ENCODE measurements at regions not wholly inside any gene's neighbourhood (a gene's known extent, or its start where the extent isn't known, plus 50 kb on each side); places are given as distances from the start of the nearest gene placed in this dataset.

DNA sequence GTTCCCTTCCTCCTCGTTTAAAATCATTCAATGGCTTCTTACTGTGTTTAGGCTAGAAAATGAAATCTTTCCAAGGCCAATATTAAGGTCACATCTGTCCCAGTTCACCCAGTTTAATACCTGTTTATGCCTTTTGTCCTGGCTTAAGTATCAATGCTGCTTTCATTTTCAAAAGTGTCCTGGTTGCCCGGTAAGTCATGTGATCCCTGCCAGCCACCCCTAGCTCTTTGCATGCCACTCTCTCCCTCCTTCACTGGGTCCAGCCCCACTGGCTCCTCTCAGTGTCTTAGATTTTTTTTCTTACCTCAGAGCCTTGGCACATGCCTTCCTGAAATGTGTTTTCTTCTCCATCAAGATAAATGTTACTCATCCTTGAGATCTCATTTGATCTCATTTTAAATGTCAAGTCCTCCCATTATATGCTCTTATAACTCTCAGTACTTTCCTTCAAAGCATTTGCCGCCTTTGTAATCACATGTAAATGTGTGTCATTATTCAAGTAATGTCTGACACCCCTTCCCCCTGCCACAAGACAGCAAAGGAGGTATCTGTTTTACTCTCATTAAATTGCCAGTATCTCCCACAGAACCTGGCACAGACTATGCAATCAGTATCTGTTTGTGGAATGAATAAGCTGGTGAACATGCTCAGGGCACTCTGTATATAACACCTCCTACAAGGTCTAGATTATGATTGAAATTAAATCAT, 472.5 kb upstream of the RPS6KA3 start:
- ChIA-PET POLR2A (no interaction called here), CTCF (interaction anchor here (1.8 kb wide), 1 partner anchor 209 kb away, joined by 6 read pairs; no protein-coding TSS in a partner anchor), RAD21 (ENCODE audit: low non-redundant PET in 1 of 2, low total read pairs in 2 of 2, uncharacterized antibody in 2 of 2, unreplicated experiment in 2 of 2) (no interaction called here)
- no peak for DNase-seq (ENCODE audit: low read depth, low spot score)
- intact Hi-C loops (cut with micrococcal nuclease), result no loop called here
- Histone ChIP-seq H3K4me2 (ENCODE audit: low read length) (no peak overlapping the region), H3K9me3 (ENCODE audit: control insufficient read depth in 1 of 2, insufficient read depth in 1 of 2, low read depth in 1 of 2, low read length in 2 of 2) (no peaks in the 10 kb centered on the region), H3K79me2 (ENCODE audit: insufficient read depth, low read length) (no peaks in the 10 kb centered on the region), H3K4me3 (replicated peaks in 1 of 2; ENCODE audit: low read depth in 1 of 2, low read length in 2 of 2) (no peak overlapping the region), H3K4me1 (ENCODE audit: control insufficient read depth in 1 of 2, insufficient read depth in 2 of 2, low read length in 2 of 2) (no peaks in the 10 kb centered on the region), H3K27ac (ENCODE audit: low read depth, low read length) (no peak overlapping the region), H3K9me2 (ENCODE audit: insufficient read depth) (no peaks in the 10 kb centered on the region), H3K9ac (ENCODE audit: low read length) (no peak overlapping the region), H3K27me3 (ENCODE audit: insufficient read depth, low read length) (no peaks in the 10 kb centered on the region), H2AFZ (ENCODE audit: low read depth, low read length, poor library complexity, severe bottlenecking) (no peak overlapping the region), H4K20me1 (ENCODE audit: insufficient read depth) (no peaks in the 10 kb centered on the region), H3K36me3 (ENCODE audit: control insufficient read depth in 1 of 2, insufficient read depth in 2 of 2, low read length in 2 of 2) (no peaks in the 10 kb centered on the region)
- BruUV-seq (replicated peaks), result no TSS peak
- no peak for ATAC-seq
- TF ChIP-seq EZH2phosphoT487 (IDR thresholded peaks at IDR 0.05; ENCODE audit: borderline replicate concordance) (no peak), SIN3A (IDR thresholded peaks at IDR 0.05; ENCODE audit: low read depth) (no peak), RAD21 (IDR thresholded peaks at IDR 0.05; ENCODE audit: low read depth) (no peak), EGR1 (IDR thresholded peaks at IDR 0.05; ENCODE audit: low read depth) (no peak)

DNA sequence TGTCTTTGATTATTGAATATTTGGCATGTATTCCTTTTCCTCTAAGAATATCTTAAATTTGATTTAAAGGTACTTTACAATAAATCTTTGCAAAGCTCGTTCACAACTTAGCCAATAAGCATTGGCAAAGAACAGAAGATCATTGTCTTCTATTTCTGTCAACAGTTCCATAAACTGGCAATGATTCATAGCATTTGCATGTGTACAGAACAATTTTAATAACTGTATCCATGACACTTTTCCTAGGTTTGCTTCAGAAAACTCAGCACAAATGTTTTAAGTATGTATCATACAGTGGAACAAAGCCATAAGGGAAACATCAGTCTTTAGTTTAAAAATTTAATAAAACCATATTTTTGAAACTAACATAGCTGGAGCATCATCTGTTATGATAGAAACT, 462.7 kb upstream of the RPS6KA3 start:
- intact Hi-C loops (cut with micrococcal nuclease), result no loop called here
- Histone ChIP-seq H3K27ac (ENCODE audit: low read depth, low read length) (no peak overlapping the region), H3K9me2 (ENCODE audit: insufficient read depth) (no peaks in the 10 kb centered on the region), H3K36me3 (ENCODE audit: control insufficient read depth in 1 of 2, insufficient read depth in 2 of 2, low read length in 2 of 2) (no peaks in the 10 kb centered on the region), H3K9me3 (ENCODE audit: control insufficient read depth in 1 of 2, insufficient read depth in 1 of 2, low read depth in 1 of 2, low read length in 2 of 2) (no peaks in the 10 kb centered on the region), H4K20me1 (ENCODE audit: insufficient read depth) (no peaks in the 10 kb centered on the region), H3K9ac (ENCODE audit: low read length) (no peak overlapping the region), H3K4me1 (ENCODE audit: control insufficient read depth in 1 of 2, insufficient read depth in 2 of 2, low read length in 2 of 2) (no peaks in the 10 kb centered on the region), H3K27me3 (ENCODE audit: insufficient read depth, low read length) (no peaks in the 10 kb centered on the region), H2AFZ (ENCODE audit: low read depth, low read length, poor library complexity, severe bottlenecking) (no peak overlapping the region), H3K4me2 (ENCODE audit: low read length) (no peak overlapping the region), H3K4me3 (replicated peaks in 1 of 2; ENCODE audit: low read depth in 1 of 2, low read length in 2 of 2) (no peak overlapping the region), H3K79me2 (ENCODE audit: insufficient read depth, low read length) (no peaks in the 10 kb centered on the region)
- BruUV-seq (replicated peaks), result no TSS peak
- no peak for DNase-seq (ENCODE audit: low read depth, low spot score)
- no peak for ATAC-seq
- ChIA-PET RAD21 (ENCODE audit: low non-redundant PET in 1 of 2, low total read pairs in 2 of 2, uncharacterized antibody in 2 of 2, unreplicated experiment in 2 of 2) (no interaction called here), POLR2A (no interaction called here), CTCF (no interaction called here)
- TF ChIP-seq CTCF (IDR thresholded peaks at IDR 0.05 in 2 of 3, conservative IDR thresholded peaks at IDR 0.05 in 1 of 3; ENCODE audit: borderline replicate concordance in 1 of 3, insufficient read depth in 1 of 3, low read depth in 2 of 3, low read length in 2 of 3) (no peak), YY1 (IDR thresholded peaks at IDR 0.05; ENCODE audit: extremely low read depth, insufficient replicate concordance, low read depth, low read length) (no peak), EGR1 (IDR thresholded peaks at IDR 0.05; ENCODE audit: low read depth) (no peak), ELF1 (IDR thresholded peaks at IDR 0.05; ENCODE audit: borderline replicate concordance, low read depth) (no peak), SP1 (IDR thresholded peaks at IDR 0.05; ENCODE audit: low read depth) (no peak), TCF7L2 (IDR thresholded peaks at IDR 0.05; ENCODE audit: borderline replicate concordance, extremely low read depth, insufficient read depth, insufficient read length) (no peak), ZNF274 (IDR thresholded peaks at IDR 0.05; ENCODE audit: low read depth, low read length) (no peak), RAD21 (IDR thresholded peaks at IDR 0.05; ENCODE audit: low read depth) (no peak), SIN3A (IDR thresholded peaks at IDR 0.05; ENCODE audit: low read depth) (no peak), POLR2A (IDR thresholded peaks at IDR 0.05; ENCODE audit: borderline replicate concordance, extremely low read depth, insufficient read depth, insufficient read length) (no peak), POLR2AphosphoS5 (IDR thresholded peaks at IDR 0.05; ENCODE audit: low read depth, low read length) (no peak), JUND (IDR thresholded peaks at IDR 0.05) (no peak), EZH2phosphoT487 (IDR thresholded peaks at IDR 0.05; ENCODE audit: borderline replicate concordance) (no peak)
- TF ChIP-seq, protein P1, sequence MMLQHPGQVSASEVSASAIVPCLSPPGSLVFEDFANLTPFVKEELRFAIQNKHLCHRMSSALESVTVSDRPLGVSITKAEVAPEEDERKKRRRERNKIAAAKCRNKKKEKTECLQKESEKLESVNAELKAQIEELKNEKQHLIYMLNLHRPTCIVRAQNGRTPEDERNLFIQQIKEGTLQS (IDR thresholded peaks at IDR 0.05), result no peak
